ENCODE measurements at regions not wholly inside any gene's neighbourhood (a gene's known extent, or its start where the extent isn't known, plus 50 kb on each side); places are given as distances from the start of the nearest gene placed in this dataset.

DNA sequence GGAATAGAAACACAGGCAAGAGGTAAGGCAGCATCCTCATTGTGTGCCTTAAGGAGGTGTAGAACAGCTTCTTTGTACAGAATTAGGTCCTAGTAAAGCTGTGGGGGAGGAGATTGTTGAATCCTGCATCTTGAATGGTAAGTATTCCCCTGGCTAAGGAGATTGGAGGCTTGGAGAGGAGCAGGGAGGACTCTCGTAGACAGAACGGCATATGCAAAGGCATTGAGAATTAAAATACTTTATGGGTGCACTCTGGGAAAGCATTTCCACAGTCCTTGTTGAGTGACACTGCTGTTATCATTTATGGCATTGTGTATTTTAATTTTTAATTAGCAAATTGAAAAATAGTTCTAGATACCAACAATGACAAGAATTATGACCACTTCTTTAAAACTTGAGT, 66.5 kb upstream of the GPR149 start:
- no TSS peak for BruUV-seq (replicated peaks)
- TF ChIP-seq, protein P1, sequence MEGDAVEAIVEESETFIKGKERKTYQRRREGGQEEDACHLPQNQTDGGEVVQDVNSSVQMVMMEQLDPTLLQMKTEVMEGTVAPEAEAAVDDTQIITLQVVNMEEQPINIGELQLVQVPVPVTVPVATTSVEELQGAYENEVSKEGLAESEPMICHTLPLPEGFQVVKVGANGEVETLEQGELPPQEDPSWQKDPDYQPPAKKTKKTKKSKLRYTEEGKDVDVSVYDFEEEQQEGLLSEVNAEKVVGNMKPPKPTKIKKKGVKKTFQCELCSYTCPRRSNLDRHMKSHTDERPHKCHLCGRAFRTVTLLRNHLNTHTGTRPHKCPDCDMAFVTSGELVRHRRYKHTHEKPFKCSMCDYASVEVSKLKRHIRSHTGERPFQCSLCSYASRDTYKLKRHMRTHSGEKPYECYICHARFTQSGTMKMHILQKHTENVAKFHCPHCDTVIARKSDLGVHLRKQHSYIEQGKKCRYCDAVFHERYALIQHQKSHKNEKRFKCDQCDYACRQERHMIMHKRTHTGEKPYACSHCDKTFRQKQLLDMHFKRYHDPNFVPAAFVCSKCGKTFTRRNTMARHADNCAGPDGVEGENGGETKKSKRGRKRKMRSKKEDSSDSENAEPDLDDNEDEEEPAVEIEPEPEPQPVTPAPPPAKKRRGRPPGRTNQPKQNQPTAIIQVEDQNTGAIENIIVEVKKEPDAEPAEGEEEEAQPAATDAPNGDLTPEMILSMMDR (conservative IDR thresholded peaks at IDR 0.05) = no peak
- TF ChIP-seq EZH2 (IDR thresholded peaks at IDR 0.05; ENCODE audit: low read depth) = no peak
- CTCF ChIA-PET = no interaction called here
- H3F3A ChIP-seq (ENCODE audit: insufficient read depth, low read depth) = no peaks in the 10 kb centered on the region
- H3K27ac ChIP-seq = no peak overlapping the region
- DNase-seq = no peak
- H3K4me1 ChIP-seq (replicated peaks; ENCODE audit: insufficient read depth) = no peaks in the 10 kb centered on the region
- H3K4me2 ChIP-seq = no peak overlapping the region
- intact Hi-C loops (cut with micrococcal nuclease; ENCODE audit: unreplicated experiment) = loop anchor here (10.0 kb wide), 1 partner anchor 118 kb away; no protein-coding TSS in a partner anchor
- no peak overlapping the region for H3K4me3 ChIP-seq
- no peaks in the 10 kb centered on the region for H3K36me3 ChIP-seq (ENCODE audit: low read depth)
- no peak overlapping the region for H2AFZ ChIP-seq
- no peaks in the 10 kb centered on the region for H3K9me3 ChIP-seq (ENCODE audit: insufficient read depth, low read depth)
- POLR2A ChIA-PET (ENCODE audit: unreplicated experiment) = no interaction called here
- H4K20me1 ChIP-seq (ENCODE audit: insufficient read depth) = no peaks in the 10 kb centered on the region
- no peaks in the 10 kb centered on the region for H3K79me2 ChIP-seq (ENCODE audit: low read depth)
- no peaks in the 10 kb centered on the region for H3K9me2 ChIP-seq (ENCODE audit: insufficient read depth)
- H3K27me3 ChIP-seq (ENCODE audit: insufficient read depth, low read depth) = no peaks in the 10 kb centered on the region

DNA sequence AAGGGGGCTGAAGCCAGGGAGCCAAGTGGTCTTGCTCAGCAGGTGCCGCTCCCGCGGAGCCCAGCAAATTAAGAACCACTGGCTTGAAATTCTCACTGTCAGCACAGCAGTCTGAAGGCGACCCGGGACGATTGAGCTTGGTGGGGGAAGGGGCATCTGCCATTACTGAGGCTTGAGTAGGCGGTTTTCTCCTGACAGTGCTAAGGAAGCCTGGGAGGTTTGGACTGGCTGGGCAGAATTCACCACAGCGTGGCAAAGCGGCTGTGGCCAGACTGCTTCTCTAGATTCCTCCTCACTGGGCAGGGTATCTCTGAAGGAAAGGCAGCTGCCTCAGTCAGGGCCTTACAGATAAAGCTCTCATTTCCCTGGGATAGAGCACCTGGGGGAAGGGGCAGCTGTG, 57.0 kb upstream of the GPR149 start:
- ChIA-PET CTCF (no interaction called here), POLR2A (ENCODE audit: unreplicated experiment) (no interaction called here)
- Histone ChIP-seq H3K36me3 (ENCODE audit: low read depth) (no peaks in the 10 kb centered on the region), H3K9me3 (ENCODE audit: insufficient read depth, low read depth) (no peaks in the 10 kb centered on the region), H2AFZ (no peak overlapping the region), H4K20me1 (ENCODE audit: insufficient read depth) (no peaks in the 10 kb centered on the region), H3K4me3 (no peak overlapping the region), H3K79me2 (ENCODE audit: low read depth) (no peaks in the 10 kb centered on the region), H3K4me2 (no peak overlapping the region), H3K27ac (no peak overlapping the region), H3K27me3 (ENCODE audit: insufficient read depth, low read depth) (no peaks in the 10 kb centered on the region), H3F3A (ENCODE audit: insufficient read depth, low read depth) (no peaks in the 10 kb centered on the region), H3K9me2 (ENCODE audit: insufficient read depth) (no peaks in the 10 kb centered on the region), H3K4me1 (replicated peaks; ENCODE audit: insufficient read depth) (no peaks in the 10 kb centered on the region)
- BruUV-seq (replicated peaks) = no TSS peak
- TF ChIP-seq, protein P1 (conservative IDR thresholded peaks at IDR 0.05) = no peak
- no peak for TF ChIP-seq EZH2 (IDR thresholded peaks at IDR 0.05; ENCODE audit: low read depth)
- intact Hi-C loops (cut with micrococcal nuclease; ENCODE audit: unreplicated experiment) = no loop called here
- no peak for DNase-seq

DNA sequence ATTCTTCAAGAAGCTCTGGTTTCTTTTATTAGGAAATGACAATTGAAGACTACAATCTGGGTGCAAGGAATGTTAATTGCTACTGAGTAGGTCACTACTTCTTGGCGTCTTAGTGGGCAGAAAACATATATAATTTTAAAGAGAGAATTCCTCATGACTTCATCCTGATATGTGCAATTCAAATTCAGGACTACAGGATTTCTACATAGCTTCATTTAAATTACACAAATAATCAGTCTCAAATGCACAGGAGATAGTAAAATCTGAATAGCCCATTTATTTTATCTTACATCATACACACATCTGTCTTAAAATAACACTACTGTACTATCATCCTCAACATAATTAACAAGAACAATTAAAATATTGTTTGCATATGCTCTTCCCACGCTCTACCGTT, 52.5 kb upstream of the GPR149 start:
- H3K9me3 ChIP-seq (ENCODE audit: insufficient read depth, low read depth) = no peaks in the 10 kb centered on the region
- no peaks in the 10 kb centered on the region for H3F3A ChIP-seq (ENCODE audit: insufficient read depth, low read depth)
- no peaks in the 10 kb centered on the region for H3K9me2 ChIP-seq (ENCODE audit: insufficient read depth)
- H3K79me2 ChIP-seq (ENCODE audit: low read depth) = no peaks in the 10 kb centered on the region
- no peak overlapping the region for H3K4me2 ChIP-seq
- BruUV-seq (replicated peaks) = no TSS peak
- H3K27me3 ChIP-seq (ENCODE audit: insufficient read depth, low read depth) = no peaks in the 10 kb centered on the region
- H3K27ac ChIP-seq = no peak overlapping the region
- H3K4me1 ChIP-seq (replicated peaks; ENCODE audit: insufficient read depth) = no peaks in the 10 kb centered on the region
- TF ChIP-seq, protein P1 (conservative IDR thresholded peaks at IDR 0.05) = no peak
- no peak for TF ChIP-seq EZH2 (IDR thresholded peaks at IDR 0.05; ENCODE audit: low read depth)
- H3K36me3 ChIP-seq (ENCODE audit: low read depth) = no peaks in the 10 kb centered on the region
- intact Hi-C loops (cut with micrococcal nuclease; ENCODE audit: unreplicated experiment) = no loop called here
- H2AFZ ChIP-seq = no peak overlapping the region
- H3K4me3 ChIP-seq = no peak overlapping the region
- no peaks in the 10 kb centered on the region for H4K20me1 ChIP-seq (ENCODE audit: insufficient read depth)
- DNase-seq = no peak
- POLR2A ChIA-PET (ENCODE audit: unreplicated experiment) = no interaction called here
- CTCF ChIA-PET = interaction anchor here (0.6 kb wide), 1 partner anchor 221 kb away, joined by 3 read pairs; no protein-coding TSS in a partner anchor

Data from PC-9 (cell line).